H54 (cell line): ENCODE measurements at regions not wholly inside any gene's neighbourhood (a gene's known extent, or its start where the extent isn't known, plus 50 kb on each side); places are given as distances from the start of the nearest gene placed in this dataset.
"Not testable (repeated sequence)": the region's sequence is repeated elsewhere in the genome, so short reads cannot be mapped to it uniquely, and the experiment has no call there.

Source experiments
- DNase-seq: peaks from one replicate; pipeline ENCODE4 v3.0.0; 2011; ENCODE audit warnings: low spot score, mixed read lengths; ENCODE audit not compliant: insufficient read length
- FAIRE-seq: peaks from 3 replicates; lab custom pipeline; 2011; peaks lifted over from hg19 to GRCh38; lab: Jason Lieb, UNC
- POLR2A ChIP-seq: IDR thresholded peaks from 2 replicates; pipeline ENCODE4 v1.6.1; 2011; ENCODE audit warnings: low read depth, mild to moderate bottlenecking, low read length

DNA sequence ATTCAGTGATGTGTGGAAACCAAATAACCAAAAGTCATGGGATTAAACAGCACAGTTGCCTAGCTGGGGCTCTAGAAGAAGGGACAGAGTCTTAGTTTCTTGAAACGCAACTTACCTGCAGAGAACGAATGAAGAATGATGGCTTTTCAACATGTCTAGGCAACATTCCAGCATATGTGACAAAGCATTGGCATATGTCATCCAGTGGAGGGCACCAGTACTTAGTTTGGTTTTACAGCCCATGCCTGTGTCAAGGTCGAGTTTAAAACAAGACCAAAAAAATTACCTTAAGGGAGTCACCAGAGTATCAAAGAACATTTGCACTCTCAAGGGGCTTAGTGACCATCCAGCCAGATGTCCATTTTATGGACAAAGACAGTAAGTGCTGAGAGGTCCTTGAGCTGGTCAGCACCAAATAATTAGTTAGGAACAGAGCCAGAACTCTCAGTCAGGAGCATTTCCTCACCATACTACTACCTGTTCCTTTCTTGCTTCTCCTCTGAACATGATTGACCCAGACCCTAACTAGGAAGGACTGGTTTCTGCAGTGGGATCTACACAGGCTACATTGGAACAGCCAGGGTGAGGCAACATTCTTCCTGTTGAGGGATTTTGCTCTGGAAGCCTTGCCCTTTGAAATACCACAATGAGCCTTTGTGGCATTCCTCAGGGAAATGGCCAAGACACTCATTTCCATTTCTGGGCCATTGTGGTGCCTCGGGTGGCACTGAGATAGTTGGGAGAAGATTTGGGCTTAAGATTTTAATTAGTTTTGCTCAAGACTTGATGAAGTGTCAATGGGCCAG lies 75.4 kb upstream of the ANKH start:
- no peak for TF ChIP-seq POLR2A
- DNase-seq (no peak), FAIRE-seq (peak; percentile 95)

DNA sequence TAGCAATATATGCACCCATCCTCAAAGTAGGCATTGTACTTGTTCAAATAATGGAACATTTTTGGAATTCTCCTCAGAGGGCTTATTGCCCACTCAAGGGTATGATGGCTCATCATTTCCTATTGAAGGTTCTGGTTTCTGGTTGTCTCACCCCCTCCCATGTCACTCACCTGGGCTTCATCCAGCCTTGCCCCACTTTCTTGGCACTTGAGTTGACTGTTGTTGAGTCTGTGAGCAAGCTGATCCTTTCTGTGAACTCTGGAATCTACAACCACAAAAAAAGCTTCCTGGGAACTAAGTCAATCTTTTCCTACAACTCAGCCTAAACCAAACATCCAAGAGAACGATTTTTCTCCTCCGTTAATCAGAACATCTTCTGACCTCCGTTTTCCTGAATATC lies 73.9 kb upstream of the ANKH start:
- DNase-seq (no peak), FAIRE-seq (no peak)
- no peak for TF ChIP-seq POLR2A

DNA sequence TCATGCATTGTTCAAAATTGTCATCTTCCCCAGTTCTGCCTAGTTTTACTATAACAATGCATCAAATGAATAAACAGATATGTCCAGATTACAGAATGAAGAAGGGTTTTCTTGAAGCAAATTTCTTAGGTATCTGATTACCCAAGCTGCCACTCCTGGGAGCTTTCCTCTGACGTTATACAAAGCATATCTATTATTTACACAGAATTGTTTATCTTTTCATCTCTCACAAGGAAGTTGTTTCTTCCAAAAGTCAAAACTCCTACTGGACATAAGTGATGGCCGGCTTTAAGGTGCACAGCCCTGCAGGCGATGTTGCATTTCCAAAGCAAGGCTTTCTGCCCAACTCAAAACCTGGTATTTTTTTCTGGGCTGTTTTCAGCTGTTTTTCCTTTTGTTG lies 73.4 kb upstream of the ANKH start:
- TF ChIP-seq POLR2A = no peak
- DNase-seq = no peak
- no peak for FAIRE-seq

DNA sequence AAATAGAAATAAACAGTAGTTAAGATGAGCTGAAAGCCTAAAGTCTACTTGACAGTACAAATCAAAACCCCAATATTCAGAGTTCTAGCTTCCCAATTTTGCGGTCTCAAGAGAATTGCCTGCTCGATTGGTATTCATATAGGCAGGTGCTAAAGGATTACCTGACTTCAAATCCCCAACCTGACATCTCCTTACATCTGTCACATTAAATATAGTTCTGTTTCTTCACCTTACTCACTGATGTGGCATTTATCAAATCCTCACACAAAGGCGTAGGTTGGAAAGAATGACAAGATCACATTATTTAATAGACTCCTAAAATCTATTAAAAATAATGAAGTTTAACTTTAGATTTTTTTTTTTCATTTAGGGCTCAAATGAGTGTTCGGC lies 72.8 kb upstream of the ANKH start:
- no peak for TF ChIP-seq POLR2A
- FAIRE-seq (no peak), DNase-seq (no peak)

DNA sequence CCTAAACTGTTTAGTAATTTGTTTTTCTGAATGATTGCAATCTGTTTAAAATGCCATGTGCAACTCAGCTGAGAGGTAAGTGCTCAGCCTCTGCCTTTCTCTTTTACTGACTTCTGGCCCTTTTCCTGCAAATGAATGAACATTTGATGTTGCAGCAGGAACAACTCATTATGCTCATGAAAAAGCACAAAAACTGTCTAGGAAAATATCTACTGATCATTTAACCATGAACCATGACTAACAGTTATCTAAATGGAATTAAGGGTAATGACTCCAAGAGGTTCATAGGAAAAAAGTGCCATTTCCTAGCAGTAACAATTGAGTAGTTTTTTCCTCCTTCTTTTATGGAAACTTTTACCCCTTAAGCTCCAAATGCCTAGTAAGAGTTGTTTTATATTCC lies 70.6 kb upstream of the ANKH start:
- TF ChIP-seq POLR2A = no peak
- FAIRE-seq (no peak), DNase-seq (no peak)

DNA sequence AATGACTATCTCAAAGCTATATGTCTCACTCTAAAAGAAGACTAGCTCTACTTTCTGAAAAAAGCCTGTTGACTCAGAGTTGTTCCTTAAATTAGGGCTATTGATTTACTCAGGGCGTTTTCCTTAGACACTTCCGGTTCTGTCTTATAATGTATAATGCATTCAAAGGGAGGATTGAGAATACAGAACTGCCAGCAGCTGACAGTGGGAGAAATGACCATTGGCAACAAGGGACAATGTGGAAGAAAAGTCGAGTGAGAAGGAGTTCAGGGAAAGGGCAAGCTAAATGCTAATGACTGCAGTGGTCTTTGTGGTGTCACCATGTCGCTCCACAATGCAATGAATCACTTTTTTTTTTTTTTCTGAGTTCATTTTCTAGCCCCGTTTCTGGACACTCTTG lies 65.7 kb upstream of the ANKH start:
- DNase-seq = no peak
- TF ChIP-seq POLR2A = no peak
- FAIRE-seq = peak; percentile 30

DNA sequence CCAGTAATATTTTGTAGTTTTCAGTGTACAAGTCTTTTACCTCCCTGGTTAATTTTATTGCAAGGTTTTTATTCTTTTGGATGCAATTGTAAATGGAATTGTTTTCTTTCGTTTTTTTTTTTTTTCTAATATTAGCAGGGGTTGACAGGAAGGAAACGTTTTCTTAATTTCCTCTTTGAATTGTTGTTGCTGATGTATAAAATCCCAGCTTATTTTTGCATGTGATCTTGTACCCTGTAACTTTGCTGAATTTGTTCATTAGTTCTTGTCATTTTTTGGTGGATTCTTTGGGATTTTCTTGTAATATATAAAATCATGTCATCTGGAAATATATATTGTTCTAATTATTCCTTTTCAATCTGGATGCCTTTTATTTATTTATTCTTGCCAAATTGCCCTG lies 65.0 kb upstream of the ANKH start:
- DNase-seq = no peak
- FAIRE-seq = no peak
- no peak for TF ChIP-seq POLR2A

DNA sequence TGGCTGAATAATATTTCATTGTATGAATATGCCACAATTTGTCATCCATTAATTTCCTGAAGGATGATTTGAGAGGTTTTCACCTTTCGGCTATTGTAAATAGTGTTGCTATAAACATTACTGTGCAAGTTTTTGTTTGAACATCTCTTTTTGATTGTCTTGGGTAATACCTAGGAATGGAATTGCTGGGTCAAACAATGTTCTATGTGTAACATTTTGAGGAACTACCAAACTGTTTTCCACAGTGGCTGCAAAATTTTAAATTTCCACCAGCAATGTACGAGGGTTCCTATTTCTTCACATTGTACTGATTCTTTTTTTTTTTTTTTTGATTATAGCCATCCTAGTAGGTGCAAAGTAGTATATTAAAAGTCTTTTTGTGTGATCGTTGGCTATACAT lies 63.8 kb upstream of the ANKH start:
- no peak for TF ChIP-seq POLR2A
- FAIRE-seq (no peak), DNase-seq (no peak)

DNA sequence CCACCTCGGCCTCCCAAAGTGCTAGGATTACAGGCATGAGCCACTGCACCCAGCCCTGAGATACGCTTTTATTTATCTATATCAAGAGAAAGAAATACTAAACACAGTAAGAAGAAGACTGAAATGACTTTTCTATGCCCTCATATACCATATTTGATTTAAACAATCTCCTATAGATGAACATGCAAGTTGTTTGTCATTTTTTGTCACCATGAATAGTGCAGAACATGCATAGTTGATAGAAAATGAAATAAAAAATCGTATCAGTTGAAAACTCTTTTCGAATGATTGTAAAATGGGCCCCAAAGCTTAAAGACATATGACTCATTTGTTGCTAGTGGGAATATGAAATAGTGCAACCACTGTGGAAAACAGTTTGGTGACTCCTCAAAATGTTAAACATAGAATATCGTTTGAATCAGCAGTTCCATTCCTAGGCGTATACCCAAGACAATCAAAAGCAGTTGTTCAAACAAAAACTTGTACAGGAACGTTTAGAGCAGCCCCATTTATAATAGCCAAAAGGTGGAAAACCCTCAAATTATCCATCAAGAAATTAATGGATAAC lies 61.4 kb upstream of the ANKH start:
- FAIRE-seq = peak; percentile 82
- TF ChIP-seq POLR2A = no peak

DNA sequence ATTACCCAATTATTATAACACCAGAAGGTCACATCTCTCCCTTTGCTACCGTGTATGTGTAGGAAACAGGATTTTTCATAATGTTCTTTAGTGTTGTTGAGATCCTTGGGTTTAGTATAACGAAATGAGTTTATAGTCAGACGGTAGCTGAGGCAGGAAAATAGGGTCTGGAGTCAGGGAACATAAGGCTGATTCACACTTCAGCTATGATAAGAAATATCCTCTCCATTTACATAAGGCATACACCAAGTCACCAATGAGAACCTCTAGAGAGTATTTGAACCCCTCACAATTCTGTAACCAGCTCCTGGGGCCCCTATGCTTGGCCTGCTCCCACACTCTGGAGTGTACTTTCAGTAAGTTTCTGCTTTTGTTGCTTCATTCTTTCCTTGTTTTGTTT lies 58.9 kb upstream of the ANKH start:
- DNase-seq = no peak
- no peak for TF ChIP-seq POLR2A
- FAIRE-seq = no peak

More for the DNA sequence above, 61.4 kb upstream of the ANKH start:
- no peak for DNase-seq

DNA sequence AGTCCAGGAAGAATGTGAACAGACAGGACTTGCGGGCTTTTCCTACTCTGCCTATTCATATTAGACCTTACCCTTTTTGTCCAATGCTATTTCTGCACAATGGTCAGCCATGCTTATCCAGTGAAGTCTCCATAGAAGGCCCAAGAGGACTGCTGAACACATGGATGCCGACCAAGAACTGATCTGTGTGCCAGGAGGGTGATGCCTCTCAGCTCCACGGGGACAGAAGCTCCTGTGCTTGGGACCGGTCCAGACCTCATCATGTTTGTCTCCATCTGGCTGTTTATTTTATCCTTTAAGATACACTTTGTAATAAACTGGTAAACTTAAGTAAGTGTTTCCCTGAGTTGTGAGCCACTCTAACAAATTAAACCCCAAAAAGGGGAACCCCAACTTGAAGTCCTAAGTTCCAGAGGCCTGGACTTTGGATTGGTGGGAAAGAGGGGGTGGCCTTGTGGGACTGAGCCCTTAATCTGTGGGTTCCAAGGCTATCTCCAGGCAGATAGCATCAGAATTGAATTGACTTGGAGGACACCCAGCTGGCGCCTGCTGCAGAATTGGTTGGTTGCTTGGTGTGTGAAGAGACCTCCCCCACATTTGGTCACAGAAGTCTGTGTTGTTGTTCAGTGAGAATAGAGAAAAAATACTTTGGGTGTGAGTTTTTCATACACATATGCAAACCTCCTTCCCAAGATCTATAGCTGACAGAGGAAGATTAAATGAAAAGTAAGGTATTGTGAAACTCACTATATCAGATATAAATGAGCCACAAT lies 57.9 kb upstream of the ANKH start:
- DNase-seq (no peak), FAIRE-seq (no peak)
- TF ChIP-seq POLR2A = no peak

DNA sequence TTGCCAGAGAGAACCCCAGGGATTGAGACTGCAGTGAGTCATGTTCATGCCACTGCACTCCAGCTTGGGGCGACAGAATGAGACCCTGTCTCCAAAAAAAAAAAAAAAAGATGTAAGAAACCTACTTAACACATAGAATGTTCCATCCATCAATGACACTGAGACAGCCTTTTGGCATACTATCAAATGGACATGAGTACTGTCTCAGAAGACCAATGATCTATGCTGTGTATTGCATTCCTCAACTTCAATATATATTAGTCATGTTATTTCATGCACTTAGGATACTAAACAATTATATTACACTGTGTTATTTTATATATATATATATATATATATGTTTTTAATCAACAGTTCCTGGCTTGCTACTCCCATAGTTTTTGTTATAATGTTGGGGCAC lies 57.1 kb upstream of the ANKH start:
- TF ChIP-seq POLR2A = no peak
- DNase-seq (no peak), FAIRE-seq (no peak)

DNA sequence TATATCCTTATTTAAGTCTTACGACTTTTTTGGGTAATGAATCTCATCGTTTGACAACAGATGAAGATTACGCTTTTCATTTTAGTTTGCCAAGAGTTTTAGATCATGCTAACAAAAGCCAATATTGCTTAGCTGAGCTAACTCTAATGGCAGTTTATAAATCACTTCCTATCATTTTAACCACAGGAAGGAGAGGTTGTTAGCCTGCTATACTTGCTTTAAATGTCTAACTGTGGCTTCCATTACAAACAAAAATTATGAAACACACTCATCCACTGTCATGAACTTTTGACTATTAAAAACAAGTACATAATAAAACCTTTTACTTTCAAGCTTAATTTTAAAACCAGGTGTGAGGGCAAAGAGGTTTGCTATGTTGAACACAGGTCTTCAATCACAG lies 53.7 kb upstream of the ANKH start:
- no peak for TF ChIP-seq POLR2A
- DNase-seq (no peak), FAIRE-seq (peak; percentile 48)

DNA sequence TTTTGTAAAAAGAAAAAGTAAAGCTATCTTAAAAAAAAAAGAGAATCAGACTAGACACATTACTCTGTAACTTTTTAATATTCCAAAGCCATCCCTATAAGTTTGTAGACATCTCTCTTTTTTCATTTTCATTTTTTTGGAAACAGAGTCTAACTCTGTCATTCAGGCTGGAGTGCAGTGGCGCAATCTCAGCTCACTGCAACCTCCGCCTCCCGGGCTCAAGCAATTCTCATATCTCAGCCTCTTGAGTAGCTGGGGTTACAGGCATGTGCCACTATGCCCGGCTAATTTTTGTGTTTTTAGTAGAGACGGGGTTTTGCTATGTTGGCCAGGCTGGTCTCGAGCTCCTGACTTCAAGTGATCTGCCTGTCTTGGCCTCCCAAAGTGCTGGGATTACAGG lies 51.4 kb upstream of the ANKH start:
- not testable (repeated sequence) for DNase-seq, FAIRE-seq

DNA sequence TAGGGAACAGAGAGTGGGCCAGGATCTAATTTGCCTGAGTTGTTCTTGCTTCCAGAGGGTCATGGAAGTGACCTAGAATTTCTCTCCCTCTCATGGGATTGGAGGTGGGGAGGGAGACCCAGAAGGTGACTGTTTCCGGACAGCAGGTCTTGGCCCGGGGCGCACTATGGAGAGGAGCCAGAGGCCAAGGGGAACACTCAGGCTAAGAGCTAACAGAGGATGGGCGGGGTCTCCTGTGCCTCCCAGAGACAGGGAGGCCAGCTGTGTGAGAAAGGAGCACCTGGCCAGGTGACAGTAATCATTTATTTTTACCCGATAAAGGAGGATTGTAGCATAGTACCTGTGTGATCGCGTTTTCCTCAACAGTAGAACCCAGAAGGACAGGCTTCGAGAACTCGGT lies 50.9 kb upstream of the ANKH start:
- no peak for TF ChIP-seq POLR2A
- DNase-seq = no peak
- no peak for FAIRE-seq
